CD4-positive, alpha-beta T cell treated with Interleukin-21 for 1 hour (primary cell): ENCODE measurements at regions not wholly inside any gene's neighbourhood (a gene's known extent, or its start where the extent isn't known, plus 50 kb on each side); places are given as distances from the start of the nearest gene placed in this dataset.

Experiments
- DNase-seq: peaks from one replicate; pipeline ENCODE4 v3.0.0-alpha.2; 2020

- DNase-seq: no peak
These were observed 1020.7 kb upstream of the GOT2 start for GRCh38 chr16:59754854-59755253.

GRCh38 chr16:59749662-59750336 lies 1015.7 kb upstream of the GOT2 start:
- DNase-seq: no peak

- DNase-seq: no peak
These were observed 1014.4 kb upstream of the GOT2 start for GRCh38 chr16:59748531-59748930.

- no peak for DNase-seq
These were observed 1009.4 kb upstream of the GOT2 start for GRCh38 chr16:59743504-59743903.

GRCh38 chr16:59740858-59741257 lies 1006.7 kb upstream of the GOT2 start:
- DNase-seq: no peak

GRCh38 chr16:59737274-59737673 lies 1003.2 kb upstream of the GOT2 start:
- no peak for DNase-seq

- DNase-seq: no peak
These were observed 999.2 kb upstream of the GOT2 start for GRCh38 chr16:59733321-59733720.

GRCh38 chr16:59729613-59730012 lies 995.5 kb upstream of the GOT2 start:
- no peak for DNase-seq

GRCh38 chr16:59719121-59719520 lies 985.0 kb upstream of the GOT2 start:
- DNase-seq: no peak

GRCh38 chr16:59707436-59708226 lies 973.5 kb upstream of the GOT2 start:
- DNase-seq: no peak

- no peak for DNase-seq
These were observed 968.1 kb upstream of the GOT2 start for GRCh38 chr16:59701963-59702930.

- DNase-seq: no peak
These were observed 965.7 kb upstream of the GOT2 start for GRCh38 chr16:59699786-59700185.

GRCh38 chr16:59698346-59699020 lies 964.4 kb upstream of the GOT2 start:
- no peak for DNase-seq

GRCh38 chr16:59697761-59698160 lies 963.6 kb upstream of the GOT2 start:
- no peak for DNase-seq

- no peak for DNase-seq
These were observed 963.1 kb upstream of the GOT2 start for GRCh38 chr16:59697236-59697635.

GRCh38 chr16:59696495-59696894 lies 962.4 kb upstream of the GOT2 start:
- no peak for DNase-seq

GRCh38 chr16:59690216-59690615 lies 956.1 kb upstream of the GOT2 start:
- no peak for DNase-seq

- no peak for DNase-seq
These were observed 953.9 kb upstream of the GOT2 start for GRCh38 chr16:59688006-59688405.

- no peak for DNase-seq
These were observed 952.3 kb upstream of the GOT2 start for GRCh38 chr16:59686405-59686804.

GRCh38 chr16:59684911-59685310 lies 950.8 kb upstream of the GOT2 start:
- DNase-seq: no peak

GRCh38 chr16:59683709-59684108 lies 949.6 kb upstream of the GOT2 start:
- no peak for DNase-seq

- DNase-seq: no peak
These were observed 931.6 kb upstream of the GOT2 start for GRCh38 chr16:59665618-59666220.
